Activated B cell treated with CpG ODN at 0.5 μM for 24 hours (primary cell): ENCODE measurements at regions not wholly inside any gene's neighbourhood (a gene's known extent, or its start where the extent isn't known, plus 50 kb on each side); places are given as distances from the start of the nearest gene placed in this dataset.

Experiments used
- ATAC-seq: fragments of 200-7000 bp; cut with Tn5 transposase; one replicate; pipeline ENCODE4 v1.10.0; 2021; ENCODE audit warnings: low read depth, mild to moderate bottlenecking, moderate library complexity
- CTCF ChIA-PET: fragments of 350-600 bp; sonication (Branson Sonifier 250); formaldehyde crosslinking; loops from one replicate; lab custom pipeline; 2021; ENCODE audit warnings: antibody characterized with exemption; lab: Charles Lee
- POLR2A ChIA-PET: fragments of 350-600 bp; sonication (Branson Sonifier 250); formaldehyde crosslinking; loops from one replicate; lab custom pipeline; 2021; ENCODE audit warnings: antibody characterized with exemption; lab: Charles Lee
- DNase-seq: peaks from one replicate; pipeline ENCODE4 v3.0.0; 2022
- H3K27ac Mint-ChIP-seq: one replicate; pipeline ENCODE4 v1.8.0; 2020; ENCODE audit warnings: mixed read lengths
- H3K27me3 Mint-ChIP-seq: one replicate; pipeline ENCODE4 v1.8.0; 2021; ENCODE audit warnings: mixed read lengths
- H3K36me3 Mint-ChIP-seq: one replicate; pipeline ENCODE4 v1.8.0; 2021; ENCODE audit warnings: low read depth, mixed read lengths
- H3K4me1 Mint-ChIP-seq: one replicate; pipeline ENCODE4 v1.8.0; 2021; ENCODE audit warnings: mixed read lengths
- H3K4me3 Mint-ChIP-seq: one replicate; pipeline ENCODE4 v1.8.0; 2020; ENCODE audit warnings: mild to moderate bottlenecking, mixed read lengths
- H3K9me3 Mint-ChIP-seq: one replicate; pipeline ENCODE4 v1.8.0; 2020; ENCODE audit warnings: mixed read lengths
- CTCF ChIP-seq: fragments of 200-600 bp; IDR thresholded peaks from one replicate; pipeline ENCODE4 v1.8.0; 2022; ENCODE audit warnings: antibody characterized with exemption, mild to moderate bottlenecking
- intact Hi-C: fragments of 100-400 bp; cut with micrococcal nuclease; formaldehyde crosslinking; loops from one replicate; pipeline ENCODE4 v1.15.1; 2024

- no peak for TF ChIP-seq CTCF
- intact Hi-C loops: no loop called here
- DNase-seq: no peak
- no peaks in the 10 kb centered on the region for H3K4me1 Mint-ChIP-seq
- H3K27ac Mint-ChIP-seq: no peak overlapping the region
- peaks cover 6% of the 10 kb centered on the region for H3K27me3 Mint-ChIP-seq
- ChIA-PET POLR2A (no interaction called here), CTCF (no interaction called here)
- H3K36me3 Mint-ChIP-seq: no peaks in the 10 kb centered on the region
- no peak for ATAC-seq
- no peaks in the 10 kb centered on the region for H3K9me3 Mint-ChIP-seq
- H3K4me3 Mint-ChIP-seq: no peak overlapping the region
Observed at GRCh38 chr11:27215471-27216269, 147.3 kb downstream of the CCDC34 start.

- DNase-seq (no peak), ATAC-seq (no peak)
- ChIA-PET CTCF (no interaction called here), POLR2A (no interaction called here)
- H3K9me3 Mint-ChIP-seq: no peaks in the 10 kb centered on the region
- TF ChIP-seq CTCF: no peak
- H3K36me3 Mint-ChIP-seq: no peaks in the 10 kb centered on the region
- no peak overlapping the region for H3K4me3 Mint-ChIP-seq
- peaks cover 6% of the 10 kb centered on the region for H3K27me3 Mint-ChIP-seq
- intact Hi-C loops: no loop called here
- no peak overlapping the region for H3K27ac Mint-ChIP-seq
- H3K4me1 Mint-ChIP-seq: no peaks in the 10 kb centered on the region
Observed at GRCh38 chr11:27214713-27215112, 148.3 kb downstream of the CCDC34 start.

GRCh38 chr11:27213232-27213660, 149.8 kb downstream of the CCDC34 start:
- H3K27ac Mint-ChIP-seq: no peak overlapping the region
- CTCF ChIA-PET: no interaction called here
- H3K36me3 Mint-ChIP-seq: no peaks in the 10 kb centered on the region
- ATAC-seq (no peak), DNase-seq (no peak)
- no peaks in the 10 kb centered on the region for H3K9me3 Mint-ChIP-seq
- peaks cover 4% of the 10 kb centered on the region for H3K27me3 Mint-ChIP-seq
- no peak for TF ChIP-seq CTCF
- no peak overlapping the region for H3K4me3 Mint-ChIP-seq
- POLR2A ChIA-PET: no interaction called here
- no peaks in the 10 kb centered on the region for H3K4me1 Mint-ChIP-seq
- intact Hi-C loops: no loop called here

GRCh38 chr11:27212248-27212780, 150.7 kb downstream of the CCDC34 start:
- TF ChIP-seq CTCF: no peak
- DNase-seq (no peak), ATAC-seq (no peak)
- ChIA-PET CTCF (no interaction called here), POLR2A (no interaction called here)
- Mint-ChIP-seq H3K4me1 (no peaks in the 10 kb centered on the region), H3K36me3 (no peaks in the 10 kb centered on the region), H3K27ac (no peak overlapping the region), H3K9me3 (no peaks in the 10 kb centered on the region), H3K27me3 (peaks cover 4% of the 10 kb centered on the region), H3K4me3 (no peak overlapping the region)
- intact Hi-C loops: no loop called here

- ChIA-PET POLR2A (no interaction called here), CTCF (no interaction called here)
- no peaks in the 10 kb centered on the region for H3K36me3 Mint-ChIP-seq
- intact Hi-C loops: no loop called here
- H3K27ac Mint-ChIP-seq: no peak overlapping the region
- peaks cover 4% of the 10 kb centered on the region for H3K27me3 Mint-ChIP-seq
- DNase-seq (no peak), ATAC-seq (no peak)
- TF ChIP-seq CTCF: no peak
- no peaks in the 10 kb centered on the region for H3K9me3 Mint-ChIP-seq
- H3K4me1 Mint-ChIP-seq: no peaks in the 10 kb centered on the region
- no peak overlapping the region for H3K4me3 Mint-ChIP-seq
Observed at GRCh38 chr11:27211370-27212127, 151.5 kb downstream of the CCDC34 start.
